ENCODE measurements at regions not wholly inside any gene's neighbourhood (a gene's known extent, or its start where the extent isn't known, plus 50 kb on each side); places are given as distances from the start of the nearest gene placed in this dataset.

DNA sequence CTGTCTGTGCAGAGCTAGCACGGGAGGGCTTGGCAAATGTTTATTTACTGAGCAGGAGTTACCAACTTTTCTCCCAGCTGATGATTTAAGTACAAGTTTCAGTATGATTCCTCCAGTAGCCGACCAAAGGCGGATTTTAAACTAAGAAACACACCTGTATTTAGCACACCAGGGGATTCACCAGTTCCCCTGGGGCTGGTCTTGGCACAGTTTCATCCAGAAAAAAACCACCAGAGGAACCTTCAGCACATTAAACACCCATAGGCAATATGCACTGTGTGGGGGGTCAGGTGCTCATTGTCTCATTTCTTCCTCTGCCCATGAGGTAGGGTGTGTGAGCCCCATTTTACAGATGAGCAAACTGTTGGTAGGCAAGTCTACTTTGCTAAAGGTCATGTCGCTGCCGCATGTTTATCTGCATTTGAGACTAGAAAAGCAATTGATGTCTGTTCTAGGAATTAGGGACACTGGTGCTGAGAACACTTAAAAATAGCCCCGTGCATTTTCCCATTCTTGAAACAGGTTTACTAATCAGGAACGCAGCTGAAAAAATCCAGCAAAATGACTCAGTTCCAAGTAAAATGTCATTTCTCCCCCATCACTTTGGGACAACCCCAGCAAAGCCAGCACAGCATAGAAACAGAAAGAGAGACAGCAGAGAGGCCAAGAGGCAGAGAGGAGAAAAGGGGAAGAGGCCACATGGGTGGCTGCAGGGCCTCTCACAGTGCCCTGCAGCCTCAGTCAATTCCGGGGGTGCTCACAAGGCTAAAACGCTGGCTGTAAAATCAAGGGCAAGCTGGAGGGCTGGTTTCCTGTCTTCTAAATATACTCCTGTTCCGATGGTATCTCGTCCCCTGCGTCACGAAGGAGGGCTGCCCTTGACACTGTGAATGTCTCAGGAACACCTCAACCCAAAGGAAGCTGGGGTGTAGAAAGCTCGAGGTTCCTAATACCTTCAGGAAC, 166.8 kb upstream of the ID2 start:
- Histone ChIP-seq H3K9ac (ENCODE audit: insufficient read depth, low read length, poor library complexity, severe bottlenecking) (no peak overlapping the region), H3K4me2 (replicated peaks; ENCODE audit: extremely low read depth, low read length, poor library complexity, severe bottlenecking) (peak overlapping the region; percentile 45), H2AFZ (ENCODE audit: insufficient read depth, low read depth, low read length, poor library complexity, severe bottlenecking) (peak overlapping the region; percentile 55), H3K36me3 (replicated peaks in 1 of 2; ENCODE audit: control insufficient read depth in 1 of 2, insufficient read depth in 2 of 2, low read length in 2 of 2) (no peaks in the 10 kb centered on the region), H3K4me1 (ENCODE audit: control insufficient read depth in 1 of 2, insufficient read depth in 2 of 2, low read length in 2 of 2) (peaks cover 57 to 81% of the 10 kb centered on the region in 2 donors), H3K9me3 (replicated peaks in 1 of 2; ENCODE audit: control insufficient read depth in 1 of 2, insufficient read depth in 1 of 2, low read length in 2 of 2) (peaks cover 0 to 9% of the 10 kb centered on the region in 2 donors), H3K27me3 (ENCODE audit: control insufficient read depth in 2 of 2, insufficient read depth in 2 of 2, low read length in 2 of 2) (no peaks in the 10 kb centered on the region), H3K27ac (ENCODE audit: low read depth in 1 of 2, low read length in 2 of 2) (peak overlapping the region; percentile 54 to 70), H3K79me2 (ENCODE audit: insufficient read depth, low read length) (no peaks in the 10 kb centered on the region), H4K20me1 (ENCODE audit: insufficient read depth, low read length) (no peaks in the 10 kb centered on the region), H3K4me3 (replicated peaks in 1 of 3; ENCODE audit: low read depth in 2 of 3, low read length in 3 of 3) (peak overlapping the region in 1 of 3 experiments; percentile 22)
- Mint-ChIP-seq H3K9me3 (peaks cover 3 to 6% (median 4%) of the 10 kb centered on the region in 7 donors), H3K27ac (peak overlapping the region; percentile 73 to 95 (median 89)), H3K36me3 (peaks cover 1 to 4% of the 10 kb centered on the region in 2 donors), H3K27me3 (ENCODE audit: low read depth in 3 of 3) (peaks cover 0 to 2% (median 0%) of the 10 kb centered on the region in 3 donors), H3K4me3 (peak overlapping the region; percentile 47 to 57), H3K4me1 (peaks cover 76% of the 10 kb centered on the region)
- DNase-seq = peak; percentile 60 to 80 (median 67)
- TF ChIP-seq, protein P1, sequence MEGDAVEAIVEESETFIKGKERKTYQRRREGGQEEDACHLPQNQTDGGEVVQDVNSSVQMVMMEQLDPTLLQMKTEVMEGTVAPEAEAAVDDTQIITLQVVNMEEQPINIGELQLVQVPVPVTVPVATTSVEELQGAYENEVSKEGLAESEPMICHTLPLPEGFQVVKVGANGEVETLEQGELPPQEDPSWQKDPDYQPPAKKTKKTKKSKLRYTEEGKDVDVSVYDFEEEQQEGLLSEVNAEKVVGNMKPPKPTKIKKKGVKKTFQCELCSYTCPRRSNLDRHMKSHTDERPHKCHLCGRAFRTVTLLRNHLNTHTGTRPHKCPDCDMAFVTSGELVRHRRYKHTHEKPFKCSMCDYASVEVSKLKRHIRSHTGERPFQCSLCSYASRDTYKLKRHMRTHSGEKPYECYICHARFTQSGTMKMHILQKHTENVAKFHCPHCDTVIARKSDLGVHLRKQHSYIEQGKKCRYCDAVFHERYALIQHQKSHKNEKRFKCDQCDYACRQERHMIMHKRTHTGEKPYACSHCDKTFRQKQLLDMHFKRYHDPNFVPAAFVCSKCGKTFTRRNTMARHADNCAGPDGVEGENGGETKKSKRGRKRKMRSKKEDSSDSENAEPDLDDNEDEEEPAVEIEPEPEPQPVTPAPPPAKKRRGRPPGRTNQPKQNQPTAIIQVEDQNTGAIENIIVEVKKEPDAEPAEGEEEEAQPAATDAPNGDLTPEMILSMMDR (IDR thresholded peaks at IDR 0.05) = no peak
- WGBS (ENCODE audit: insufficient coverage) = 28% methylated on average over 10 of the region's 14 CpGs
- intact Hi-C loops (cut with micrococcal nuclease) = no loop called here

DNA sequence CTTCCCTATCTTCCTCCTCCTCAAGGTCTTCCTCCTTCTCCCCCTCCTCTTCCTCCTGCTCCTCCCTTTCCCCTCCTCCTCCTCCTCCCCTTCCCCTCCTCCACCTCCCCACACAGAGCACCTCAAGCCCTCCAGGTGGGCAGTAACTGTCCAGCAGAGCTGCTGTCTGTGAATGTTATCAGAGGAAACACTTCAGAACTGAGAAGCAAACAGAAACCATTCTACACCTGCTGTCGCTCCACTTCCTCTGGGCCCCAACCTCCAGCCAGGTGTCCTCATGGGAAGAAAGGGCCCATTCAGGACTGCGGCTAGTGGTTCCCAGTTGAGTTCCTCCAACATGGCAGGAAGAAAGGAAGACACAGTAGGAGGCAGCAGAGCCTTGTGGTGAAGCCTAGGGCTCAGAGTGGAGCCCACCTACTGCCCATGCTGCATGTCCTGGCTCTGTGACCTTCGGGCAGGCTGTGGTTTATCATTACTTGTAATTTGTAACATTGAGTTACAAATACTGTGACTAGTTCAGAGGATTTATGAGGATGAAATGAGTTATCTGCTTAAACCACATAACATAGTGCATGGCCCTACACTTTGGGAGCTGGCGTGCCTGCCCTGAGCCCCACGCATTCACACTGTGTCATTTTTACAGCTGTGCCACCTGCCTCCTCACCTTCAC, 165.9 kb upstream of the ID2 start:
- no peak for DNase-seq
- peak overlapping the region; percentile 45 for H3K4me2 ChIP-seq (replicated peaks; ENCODE audit: extremely low read depth, low read length, poor library complexity, severe bottlenecking)
- no peaks in the 10 kb centered on the region for H4K20me1 ChIP-seq (ENCODE audit: insufficient read depth, low read length)
- no peaks in the 10 kb centered on the region for H3K79me2 ChIP-seq (ENCODE audit: insufficient read depth, low read length)
- no peaks in the 10 kb centered on the region for H3K27me3 ChIP-seq (ENCODE audit: control insufficient read depth in 2 of 2, insufficient read depth in 2 of 2, low read length in 2 of 2)
- no peak overlapping the region for H3K4me3 ChIP-seq (replicated peaks in 1 of 3; ENCODE audit: low read depth in 2 of 3, low read length in 3 of 3)
- H3K9me3 Mint-ChIP-seq = peaks cover 0 to 3% (median 0%) of the 10 kb centered on the region in 7 donors
- peak overlapping the region in 6 of 7 donors; percentile 3 to 91 (median 74) for H3K27ac Mint-ChIP-seq
- no peaks in the 10 kb centered on the region for H3K36me3 ChIP-seq (replicated peaks in 1 of 2; ENCODE audit: control insufficient read depth in 1 of 2, insufficient read depth in 2 of 2, low read length in 2 of 2)
- WGBS (ENCODE audit: insufficient coverage) = 52% methylated on average over 4 of the region's 5 CpGs
- peaks cover 80% of the 10 kb centered on the region for H3K4me1 Mint-ChIP-seq
- no peaks in the 10 kb centered on the region for H3K9me3 ChIP-seq (replicated peaks in 1 of 2; ENCODE audit: control insufficient read depth in 1 of 2, insufficient read depth in 1 of 2, low read length in 2 of 2)
- TF ChIP-seq, protein P1 (IDR thresholded peaks at IDR 0.05) = no peak
- no peaks in the 10 kb centered on the region for H3K27me3 Mint-ChIP-seq (ENCODE audit: low read depth in 3 of 3)
- no peak overlapping the region for H3K4me3 Mint-ChIP-seq
- H3K4me1 ChIP-seq (ENCODE audit: control insufficient read depth in 1 of 2, insufficient read depth in 2 of 2, low read length in 2 of 2) = peaks cover 63 to 82% of the 10 kb centered on the region in 2 donors
- H3K9ac ChIP-seq (ENCODE audit: insufficient read depth, low read length, poor library complexity, severe bottlenecking) = no peak overlapping the region
- peaks cover 1 to 4% of the 10 kb centered on the region in 2 donors for H3K36me3 Mint-ChIP-seq
- H3K27ac ChIP-seq (ENCODE audit: low read depth in 1 of 2, low read length in 2 of 2) = peak overlapping the region; percentile 16 to 70
- intact Hi-C loops (cut with micrococcal nuclease) = no loop called here
- H2AFZ ChIP-seq (ENCODE audit: insufficient read depth, low read depth, low read length, poor library complexity, severe bottlenecking) = no peak overlapping the region

All from CD14-positive monocyte (primary cell).